M059J (cell line): ENCODE measurements at regions not wholly inside any gene's neighbourhood (a gene's known extent, or its start where the extent isn't known, plus 50 kb on each side); places are given as distances from the start of the nearest gene placed in this dataset.

Experiments
- DNase-seq: peaks from one replicate; pipeline ENCODE4 v3.0.0-alpha.2; 2012; ENCODE audit warnings: low read depth

- DNase-seq = no peak
Observed at GRCh38 chr13:86201477-86201876, 402.3 kb upstream of the SLITRK6 start.

GRCh38 chr13:86193281-86193680 is 394.1 kb upstream of the SLITRK6 start:
- no peak for DNase-seq

GRCh38 chr13:86188170-86188569 is 389.0 kb upstream of the SLITRK6 start:
- no peak for DNase-seq

GRCh38 chr13:86185636-86186035 is 386.4 kb upstream of the SLITRK6 start:
- no peak for DNase-seq

- DNase-seq = no peak
Observed at GRCh38 chr13:86185107-86185506, 385.9 kb upstream of the SLITRK6 start.

GRCh38 chr13:86174622-86175021 is 375.4 kb upstream of the SLITRK6 start:
- DNase-seq = no peak

GRCh38 chr13:86172961-86173360 is 373.7 kb upstream of the SLITRK6 start:
- DNase-seq = no peak

GRCh38 chr13:86161257-86161656 is 362.0 kb upstream of the SLITRK6 start:
- DNase-seq = no peak

- DNase-seq = no peak
Observed at GRCh38 chr13:86155756-86156155, 356.5 kb upstream of the SLITRK6 start.

- no peak for DNase-seq
Observed at GRCh38 chr13:86142080-86142479, 342.9 kb upstream of the SLITRK6 start.

- DNase-seq = no peak
Observed at GRCh38 chr13:86135856-86136255, 336.6 kb upstream of the SLITRK6 start.

- DNase-seq = no peak
Observed at GRCh38 chr13:86121881-86122280, 322.7 kb upstream of the SLITRK6 start.

- DNase-seq = no peak
Observed at GRCh38 chr13:86109107-86109506, 309.9 kb upstream of the SLITRK6 start.

- no peak for DNase-seq
Observed at GRCh38 chr13:86108334-86108733, 309.1 kb upstream of the SLITRK6 start.

- no peak for DNase-seq
Observed at GRCh38 chr13:86098511-86098910, 299.3 kb upstream of the SLITRK6 start.

- DNase-seq = no peak
Observed at GRCh38 chr13:86095351-86095750, 296.1 kb upstream of the SLITRK6 start.

- no peak for DNase-seq
Observed at GRCh38 chr13:86090181-86090580, 291.0 kb upstream of the SLITRK6 start.

GRCh38 chr13:86087244-86087643 is 288.0 kb upstream of the SLITRK6 start:
- no peak for DNase-seq

- no peak for DNase-seq
Observed at GRCh38 chr13:86085890-86086289, 286.7 kb upstream of the SLITRK6 start.

- DNase-seq = no peak
Observed at GRCh38 chr13:86082121-86082520, 282.9 kb upstream of the SLITRK6 start.

GRCh38 chr13:86080340-86080995 is 281.2 kb upstream of the SLITRK6 start:
- no peak for DNase-seq

GRCh38 chr13:86066611-86067365 is 267.6 kb upstream of the SLITRK6 start:
- DNase-seq = no peak

- DNase-seq = no peak
Observed at GRCh38 chr13:86052141-86052540, 252.9 kb upstream of the SLITRK6 start.
